ENCODE measurements at regions not wholly inside any gene's neighbourhood (a gene's known extent, or its start where the extent isn't known, plus 50 kb on each side); places are given as distances from the start of the nearest gene placed in this dataset.

DNA sequence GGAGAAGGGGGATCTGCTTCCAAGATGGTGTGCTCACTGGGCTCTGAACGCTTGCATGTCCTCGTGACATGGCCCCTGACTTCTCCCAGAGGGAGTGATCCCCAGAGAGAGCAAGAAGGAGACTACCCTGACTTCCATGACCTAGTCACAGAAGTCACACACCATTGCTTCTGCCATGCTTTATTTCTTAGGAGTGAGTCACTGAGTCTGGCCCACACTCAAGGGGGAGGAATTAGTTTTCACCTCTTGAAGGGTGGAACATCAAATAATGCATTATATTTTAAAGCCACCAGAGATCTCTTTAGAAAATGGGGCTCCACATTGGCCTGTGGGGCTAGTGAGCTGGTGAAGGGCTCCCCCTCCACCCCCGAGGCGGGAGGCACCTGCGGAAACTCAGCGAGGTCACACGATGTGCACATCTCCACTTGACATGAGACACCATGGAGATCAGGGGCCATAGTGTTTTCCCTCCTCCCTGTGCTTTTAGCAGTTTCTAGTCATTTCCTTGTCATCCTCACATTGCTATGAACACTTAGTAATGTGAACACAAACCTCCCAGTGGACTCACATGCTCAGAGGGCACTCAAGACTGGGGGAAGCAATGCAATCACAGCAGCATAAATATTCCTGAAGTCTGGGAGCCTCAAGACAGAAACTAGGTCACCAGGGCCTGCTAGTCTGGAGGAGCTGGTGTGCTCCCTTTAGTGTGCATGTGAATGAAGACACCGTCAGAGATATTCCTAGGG lies 87.4 kb upstream of the FZD10 start:
- DNase-seq: no peak

DNA sequence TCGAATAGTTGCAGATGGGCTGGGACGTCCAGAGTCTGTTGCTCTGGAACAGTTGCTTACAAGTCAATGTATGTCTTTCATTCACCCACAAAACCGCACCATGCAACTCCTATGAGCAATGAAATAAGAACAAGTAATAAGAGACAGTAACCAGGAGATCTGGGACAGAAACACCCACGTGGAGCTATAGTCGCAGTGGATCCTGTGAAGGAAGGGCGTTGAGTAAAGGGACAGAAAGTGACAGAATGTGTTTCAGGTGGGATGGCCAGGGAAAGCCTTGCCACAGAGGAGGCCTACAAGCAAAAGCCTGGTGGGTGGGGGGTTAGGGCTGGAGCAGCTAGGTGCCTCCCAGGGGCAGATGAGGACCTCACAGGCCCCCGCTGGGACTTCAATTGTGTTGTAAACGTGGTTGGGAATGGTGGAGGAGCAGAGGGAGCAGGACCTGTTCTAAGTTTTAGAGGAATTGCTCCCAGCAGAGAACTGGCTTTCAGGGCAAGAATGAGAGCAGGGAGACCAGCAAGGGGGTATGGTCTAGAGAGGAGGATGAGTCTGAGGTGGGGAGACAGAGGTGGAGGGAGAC lies 86.7 kb upstream of the FZD10 start:
- no peak for DNase-seq

DNA sequence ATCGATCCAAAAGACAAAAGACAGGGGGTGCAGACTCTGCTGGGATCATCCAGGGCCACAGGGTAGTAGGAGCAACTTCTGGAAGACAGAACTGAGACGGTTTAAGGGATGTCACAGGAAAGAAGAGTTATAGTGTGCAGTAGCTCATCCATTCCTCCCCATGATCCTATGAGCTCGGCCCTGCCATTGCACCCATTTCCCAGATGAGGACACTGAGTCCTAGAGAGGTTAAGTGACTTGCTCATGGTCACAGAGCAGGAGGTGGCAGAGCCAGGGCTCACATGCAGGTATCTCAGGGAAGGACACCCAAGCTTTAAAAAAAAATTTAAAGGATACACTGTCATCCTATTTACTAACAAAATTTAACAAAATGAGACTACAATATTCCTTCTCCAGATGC lies 86.1 kb upstream of the FZD10 start:
- DNase-seq: no peak

DNA sequence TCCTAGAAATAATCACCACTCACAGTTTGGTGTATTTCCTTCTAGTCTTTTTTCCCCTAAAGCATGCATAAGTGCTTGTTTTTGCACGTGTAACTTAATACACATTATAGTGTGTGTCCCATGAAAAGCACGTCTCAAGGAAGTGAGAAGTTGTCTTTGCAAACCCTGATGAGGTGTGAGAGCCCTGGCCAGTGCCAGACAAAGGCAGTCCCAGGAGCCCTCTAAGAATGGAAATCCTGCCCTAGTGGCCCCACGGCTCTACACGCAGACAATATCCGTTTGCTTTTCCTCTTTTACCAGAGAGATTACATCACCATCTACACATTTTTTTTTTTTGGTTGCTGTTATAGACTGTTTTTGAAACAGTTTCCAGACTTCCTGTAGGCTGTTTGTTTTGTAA lies 85.5 kb upstream of the FZD10 start:
- no peak for DNase-seq

DNA sequence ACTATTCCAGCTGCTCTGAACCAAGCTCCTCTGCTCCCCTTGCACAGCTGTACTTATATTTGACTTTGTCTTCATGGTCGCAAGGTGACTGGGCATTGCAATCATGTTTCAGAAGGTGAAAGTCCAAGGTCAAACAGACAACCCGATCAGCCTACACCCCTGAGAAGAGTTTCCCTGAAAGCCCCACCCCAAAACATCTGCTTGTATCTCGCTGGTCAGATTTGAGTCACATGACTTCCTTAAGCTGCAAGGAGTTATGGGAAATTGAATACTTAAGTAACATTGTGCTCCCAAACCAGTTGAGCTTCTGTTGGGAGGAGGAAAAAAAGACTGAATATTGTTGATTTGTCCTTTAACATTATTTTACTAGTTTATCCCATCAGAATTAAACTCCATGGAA lies 83.4 kb upstream of the FZD10 start:
- DNase-seq: no peak

DNA sequence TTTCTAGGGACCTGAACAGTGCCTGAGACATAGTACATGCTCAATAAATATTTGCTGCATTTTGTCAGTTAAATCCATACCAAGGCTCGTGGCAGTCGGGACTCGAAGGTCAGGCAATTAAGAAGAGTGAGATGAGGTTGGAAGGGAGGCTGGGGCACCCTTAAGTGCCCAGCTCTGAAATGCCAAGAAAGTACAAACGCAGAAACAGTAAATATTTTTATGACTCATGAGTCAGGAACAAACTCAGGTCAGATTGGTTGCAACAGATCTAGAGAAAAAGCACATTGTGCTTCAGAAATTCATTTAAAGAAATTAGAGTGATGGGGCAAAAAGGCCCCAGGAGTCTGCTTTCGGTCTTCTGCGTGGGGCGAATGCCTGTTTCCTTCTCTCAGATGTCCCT lies 83.0 kb upstream of the FZD10 start:
- no peak for DNase-seq

DNA sequence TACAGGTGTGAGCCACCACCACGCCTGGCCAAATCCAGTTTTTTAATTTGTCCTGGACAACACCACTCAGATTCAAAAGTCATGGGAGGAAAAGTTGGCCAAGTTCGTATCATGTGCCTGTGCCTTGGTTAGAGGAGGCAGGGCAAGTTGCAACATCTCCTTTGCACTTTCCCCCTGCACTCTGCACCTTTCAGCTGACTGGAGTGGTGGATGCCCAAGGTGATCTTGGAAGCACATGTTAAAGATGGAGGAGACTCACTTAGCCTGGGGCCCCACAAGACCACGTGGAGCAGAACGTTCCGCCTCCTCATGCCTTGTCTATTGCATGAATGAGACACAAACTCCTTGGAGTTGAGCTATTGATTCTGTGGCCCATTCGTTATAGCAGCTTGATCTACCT lies 82.1 kb upstream of the FZD10 start:
- DNase-seq: no peak

DNA sequence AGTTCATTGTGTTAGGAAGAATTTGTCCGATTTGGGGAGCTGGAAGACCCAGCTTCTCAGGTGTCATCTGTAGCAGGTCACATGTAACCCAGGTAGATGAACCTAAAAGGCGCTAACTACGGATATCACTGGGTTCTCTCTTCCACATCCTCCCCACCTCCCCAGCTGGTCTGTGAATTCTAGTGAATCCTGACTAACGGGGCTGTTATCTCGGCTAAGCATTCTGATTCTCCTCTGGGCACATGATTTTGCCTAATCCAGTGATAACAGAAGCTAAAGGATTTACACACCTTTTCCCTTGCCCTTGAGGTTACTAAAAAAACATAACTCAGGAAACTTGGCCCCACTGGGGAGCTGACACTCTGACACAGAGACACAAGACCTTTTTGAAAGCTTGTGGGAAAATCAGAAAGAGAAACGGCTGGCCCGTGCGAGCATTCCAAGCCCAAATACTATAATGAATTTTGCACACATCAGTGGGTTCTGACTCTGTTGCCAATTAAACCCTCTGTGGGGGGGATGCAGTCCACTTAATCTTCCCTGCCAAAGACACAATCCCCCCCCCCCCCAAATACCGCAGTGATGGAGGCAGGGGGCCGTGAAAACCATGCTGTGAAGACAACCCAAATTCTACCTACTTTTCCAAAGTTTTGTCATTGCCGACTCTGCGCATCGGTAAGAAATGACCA lies 81.0 kb upstream of the FZD10 start:
- no peak for DNase-seq

DNA sequence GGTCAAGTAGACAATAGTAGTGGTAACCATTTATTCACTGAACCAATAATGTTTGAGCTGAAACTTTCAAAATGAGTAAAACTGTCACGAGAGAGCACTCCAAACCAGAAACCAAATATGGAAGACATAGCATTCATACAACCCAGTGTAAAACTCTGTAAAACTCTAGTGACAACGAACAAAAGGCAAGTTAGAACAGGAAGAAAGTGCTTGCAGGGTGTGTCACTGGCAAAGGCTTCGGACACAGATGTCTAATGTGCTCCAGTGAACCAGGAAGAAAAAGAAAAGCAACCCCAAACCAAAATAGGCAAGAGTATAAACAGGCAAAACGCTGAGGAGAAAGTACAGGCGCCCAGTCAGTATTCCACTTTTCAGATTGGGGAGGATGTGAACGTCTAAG lies 79.3 kb upstream of the FZD10 start:
- no peak for DNase-seq

DNA sequence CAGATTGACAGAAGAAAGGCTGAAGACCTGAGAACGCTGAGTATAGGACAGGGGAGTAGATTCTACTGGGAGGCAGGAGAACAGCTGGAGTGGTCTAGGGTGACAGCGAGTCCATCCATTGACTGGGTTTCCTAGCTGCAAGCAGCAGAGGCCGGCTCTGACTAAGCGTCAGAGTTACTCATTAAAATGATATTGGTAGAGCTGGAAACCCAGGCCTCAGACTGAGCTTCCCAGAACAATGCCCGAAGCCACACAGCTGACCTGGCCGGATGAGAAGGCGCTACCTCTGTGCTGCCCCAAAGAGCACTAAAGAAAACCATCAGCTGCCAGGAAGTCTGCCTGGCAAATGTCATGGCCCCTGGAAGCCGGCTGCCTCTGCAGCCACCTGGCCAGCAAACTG lies 78.5 kb upstream of the FZD10 start:
- DNase-seq: no peak

DNA sequence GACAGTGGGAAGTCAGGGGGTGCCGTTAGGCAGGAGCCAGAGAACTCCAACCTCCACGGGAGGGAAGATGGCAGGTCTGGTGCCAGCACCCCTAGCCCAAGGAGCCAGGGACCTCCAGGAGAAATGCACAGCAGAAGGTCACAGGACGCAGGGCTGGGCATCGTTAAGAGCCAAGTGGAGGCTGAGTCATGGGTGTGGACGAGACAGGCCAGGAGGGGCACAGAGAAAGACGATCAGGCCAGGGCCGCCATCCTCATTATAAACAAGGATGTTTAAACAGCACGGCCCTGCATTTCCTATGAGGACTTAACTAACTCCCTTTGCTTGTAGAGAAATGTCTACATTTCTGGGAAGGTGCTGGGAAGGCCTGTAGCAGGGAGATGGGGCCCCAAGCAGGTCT lies 77.9 kb upstream of the FZD10 start:
- DNase-seq: no peak

DNA sequence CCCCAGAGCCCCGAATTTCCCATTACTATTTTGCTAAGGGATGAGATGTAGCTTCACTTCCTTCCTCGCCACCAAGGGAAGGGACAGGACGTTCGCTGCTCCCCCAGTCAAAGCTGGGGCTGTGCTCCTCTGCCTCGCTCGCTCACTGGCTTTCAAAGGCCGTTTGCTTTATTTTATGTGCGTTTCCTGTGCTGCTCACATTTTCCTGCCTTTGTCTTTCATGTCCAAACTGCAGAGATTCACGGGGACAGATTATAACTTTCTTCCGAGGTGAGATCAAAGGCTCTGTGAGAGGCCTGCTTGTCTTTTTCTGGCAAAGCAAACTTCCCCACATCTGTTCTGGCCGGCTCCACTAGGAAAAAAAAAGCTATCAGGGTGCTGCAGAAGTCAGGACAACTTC lies 76.0 kb upstream of the FZD10 start:
- DNase-seq: no peak

DNA sequence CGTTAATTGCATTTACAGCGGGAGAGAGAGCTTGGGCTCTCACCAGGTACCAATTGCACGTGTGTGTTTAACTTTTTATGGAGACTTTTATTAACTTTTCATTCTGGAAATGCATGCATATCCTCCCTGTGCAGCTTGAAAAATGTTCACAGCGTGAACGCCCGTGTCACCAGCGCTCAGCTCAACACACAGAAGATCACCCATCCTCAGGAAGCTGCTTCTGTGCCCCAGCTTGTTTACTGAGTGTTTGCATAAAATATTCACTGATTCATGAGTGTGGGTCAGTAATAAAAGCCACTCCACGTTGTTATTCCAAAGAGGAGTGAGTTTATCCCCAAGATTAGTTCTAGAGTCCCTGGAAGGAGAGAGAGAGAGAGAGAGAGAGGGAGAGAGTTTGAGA lies 75.5 kb upstream of the FZD10 start:
- no peak for DNase-seq

DNA sequence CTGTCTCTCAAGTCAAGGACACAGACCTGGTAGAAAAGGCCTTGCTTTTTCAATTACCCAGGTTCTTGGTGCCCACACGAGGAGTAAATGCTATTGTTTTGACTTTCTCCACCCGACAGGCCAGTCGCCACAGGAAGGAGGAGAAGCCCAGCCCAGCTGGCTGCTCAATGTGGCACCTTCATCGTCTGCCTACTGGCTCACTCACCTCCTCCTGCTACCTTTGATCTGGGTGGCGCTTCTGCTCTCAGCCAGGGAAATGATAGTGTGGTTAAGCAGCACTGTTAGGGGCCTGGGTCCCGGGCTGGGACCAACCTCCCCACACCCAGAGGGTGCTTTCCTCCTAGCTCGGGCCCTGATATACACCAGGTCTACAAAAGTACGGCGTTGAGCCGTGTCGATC lies 75.0 kb upstream of the FZD10 start:
- DNase-seq: no peak

DNA sequence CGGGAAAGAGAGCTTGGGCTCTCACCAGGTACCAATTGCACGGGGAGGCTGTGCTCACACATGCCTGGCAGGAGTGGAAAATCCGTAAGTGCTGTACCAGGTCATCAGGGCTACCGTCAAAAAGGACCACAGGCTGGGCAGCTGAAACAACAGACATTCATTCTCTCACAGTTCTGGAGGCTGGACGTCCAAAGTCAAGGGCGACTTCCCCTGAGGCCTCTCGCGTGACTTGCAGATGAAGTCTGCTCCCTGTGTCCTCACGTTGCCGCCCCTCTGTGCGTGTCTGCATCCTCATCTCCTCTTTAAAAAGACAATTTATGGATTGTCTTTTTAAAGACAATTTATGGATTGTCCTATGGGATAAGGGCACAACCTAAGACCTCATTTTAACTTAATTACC lies 73.8 kb upstream of the FZD10 start:
- DNase-seq: no peak

DNA sequence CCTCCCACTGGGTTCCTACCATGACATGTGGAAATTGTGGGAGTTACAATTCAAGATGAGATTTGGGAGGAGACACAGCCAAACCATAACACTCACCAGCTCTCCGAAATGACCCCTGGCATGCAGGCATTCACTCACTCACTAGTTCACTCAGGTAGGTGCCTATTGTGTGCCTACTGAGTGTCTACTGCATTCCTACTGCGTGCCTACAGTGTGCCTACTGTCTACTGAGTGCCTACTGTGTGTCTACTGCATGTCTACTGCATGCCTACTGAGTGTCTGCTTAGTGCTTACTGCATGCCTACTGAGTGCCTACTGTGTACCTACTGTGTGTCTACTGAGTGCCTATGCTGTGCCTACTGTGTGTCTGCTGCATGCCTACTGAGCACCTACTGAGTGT lies 71.7 kb upstream of the FZD10 start:
- no peak for DNase-seq

DNA sequence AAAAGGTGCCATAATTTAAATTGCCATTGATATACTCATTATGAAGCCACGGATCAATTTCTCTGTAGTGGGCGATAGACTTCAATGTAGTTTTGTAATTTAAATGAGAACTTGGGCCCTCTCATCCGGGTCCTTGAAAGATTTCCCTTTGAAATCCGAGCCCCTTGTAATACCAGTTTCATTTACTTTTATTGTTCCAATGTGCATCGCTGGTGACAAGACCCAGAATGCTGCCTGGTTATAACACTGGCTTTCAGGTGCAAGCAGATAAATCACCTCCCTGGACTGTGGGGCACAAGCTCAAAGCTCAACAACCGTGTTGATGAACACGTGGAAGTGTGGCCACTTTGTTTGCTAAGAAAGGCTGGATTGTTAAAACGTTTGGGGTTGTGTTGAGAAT lies 68.9 kb upstream of the FZD10 start:
- DNase-seq: no peak

DNA sequence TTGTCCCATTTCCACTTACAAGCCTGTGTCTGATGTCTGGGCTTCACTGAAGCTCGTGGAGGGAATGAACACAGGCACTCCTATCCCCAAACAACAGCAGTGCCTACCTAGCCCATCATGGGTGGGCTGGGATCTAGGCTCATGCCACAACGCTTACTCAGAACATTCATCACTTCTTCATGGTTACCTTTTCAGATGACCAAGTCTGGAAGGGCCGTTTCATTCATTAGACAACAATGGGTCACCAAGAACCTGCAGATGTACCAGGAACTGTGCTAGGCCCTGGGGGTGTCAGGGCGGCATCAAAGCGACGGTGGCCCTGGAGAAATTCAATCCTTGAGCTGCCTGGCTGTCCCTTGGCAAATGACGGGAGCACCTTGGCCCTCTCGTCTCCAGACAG lies 64.9 kb upstream of the FZD10 start:
- no peak for DNase-seq

DNA sequence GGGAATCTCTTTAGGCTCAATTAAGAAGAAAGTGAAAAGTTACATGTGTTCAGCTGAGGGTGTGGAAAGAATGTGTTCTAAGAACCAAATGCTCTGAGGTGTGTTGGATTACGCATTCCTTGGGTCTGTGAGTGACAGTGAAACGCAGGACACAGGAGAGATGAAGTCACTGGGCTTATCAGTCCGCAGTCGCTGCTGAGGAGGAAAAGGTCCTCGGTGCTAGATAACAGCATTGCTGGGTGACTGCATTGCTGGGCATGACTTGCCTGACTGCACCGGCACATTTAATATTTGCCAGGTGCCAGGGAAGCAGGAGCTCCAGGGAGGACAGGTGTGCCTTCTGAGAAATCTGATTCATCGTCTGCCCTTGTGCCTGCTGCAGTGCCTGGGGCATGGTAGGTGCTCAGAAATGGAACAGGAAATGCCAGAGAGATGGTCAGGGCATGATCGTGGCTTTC lies 64.4 kb upstream of the FZD10 start:
- no peak for DNase-seq

DNA sequence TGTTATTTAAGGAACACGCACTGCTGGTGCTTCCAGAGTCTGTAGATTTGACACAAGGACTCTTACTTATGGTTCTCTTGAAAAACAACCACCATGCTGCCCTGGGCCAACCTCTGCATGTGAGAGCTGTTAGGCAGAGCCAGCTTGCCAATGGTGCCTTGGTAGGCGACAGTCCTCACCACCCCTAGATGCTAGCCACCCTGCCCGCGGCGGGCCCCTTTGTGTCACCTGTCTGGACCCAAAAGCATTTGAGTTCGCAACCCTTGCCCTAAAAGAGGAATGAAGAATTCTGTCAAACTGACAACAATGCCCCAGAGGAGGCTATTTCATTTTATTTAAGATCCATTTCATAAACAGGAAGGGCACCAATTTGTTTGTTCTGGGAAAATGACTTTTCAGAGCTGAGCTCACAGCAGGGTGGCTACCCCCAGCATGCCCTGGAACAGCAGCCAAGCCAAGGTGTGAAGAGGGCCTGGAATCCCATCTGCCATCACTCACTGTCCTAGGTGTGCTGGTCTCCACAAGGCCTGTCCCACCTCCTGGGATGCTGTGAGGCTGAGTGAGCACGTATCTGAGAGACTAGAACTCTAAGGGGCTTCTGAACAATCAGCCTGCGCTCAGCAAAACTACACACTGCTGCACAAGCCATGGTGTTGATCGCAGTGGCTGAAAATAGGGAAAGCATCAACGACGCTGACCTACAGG lies 63.8 kb upstream of the FZD10 start:
- DNase-seq: no peak

DNA sequence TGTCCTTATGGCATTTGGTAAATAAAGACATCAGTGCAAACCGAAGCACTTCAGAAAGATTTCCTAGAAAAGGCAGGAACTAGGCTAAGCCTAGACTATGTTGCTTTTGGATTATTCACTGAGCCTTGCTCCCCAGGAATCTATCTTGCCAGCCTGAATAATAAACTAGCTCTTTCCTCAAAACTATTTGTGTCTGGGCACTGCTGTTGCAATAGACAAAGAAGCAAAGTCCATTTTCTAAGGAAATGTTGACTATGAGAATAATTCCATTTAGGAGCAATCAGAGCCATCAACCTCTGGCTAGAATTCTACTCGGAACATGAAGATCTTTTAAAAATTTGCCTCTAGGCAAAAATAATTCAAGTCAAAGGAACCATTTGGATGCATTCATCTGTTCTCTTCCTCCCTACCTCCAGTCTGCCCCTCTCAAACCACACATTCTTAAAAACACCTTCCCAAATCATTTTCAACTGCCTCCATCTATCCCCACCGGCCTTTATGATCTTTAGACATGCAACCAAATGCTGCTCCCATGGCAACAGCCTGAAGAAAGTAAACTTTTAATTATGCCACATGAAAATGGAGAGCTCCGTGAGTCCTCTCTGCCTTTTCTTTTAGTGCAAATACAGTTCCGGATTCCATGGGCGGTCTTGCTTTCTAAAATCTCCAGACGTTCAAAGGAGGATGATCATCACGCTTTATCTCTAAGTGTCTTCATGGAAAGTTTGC lies 61.5 kb upstream of the FZD10 start:
- no peak for DNase-seq

DNA sequence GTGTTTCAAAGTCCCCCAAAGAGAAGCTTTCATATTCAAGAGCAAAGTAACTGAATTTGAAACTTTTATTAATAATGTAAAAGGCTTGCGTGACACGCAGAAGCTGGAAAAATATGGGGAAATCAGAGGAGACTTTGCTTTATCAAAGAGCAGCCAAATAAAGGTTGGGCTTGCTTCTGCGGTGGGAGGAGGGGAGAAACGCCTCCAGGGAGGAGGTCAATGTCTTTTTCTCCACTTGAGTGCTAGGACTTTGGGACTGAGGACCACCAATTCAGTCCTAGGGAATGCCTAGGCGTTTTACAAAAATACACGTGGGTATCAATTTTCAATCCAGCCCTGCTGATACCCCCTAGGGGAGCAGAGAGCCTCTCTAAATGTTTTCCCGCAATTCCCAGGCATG lies 60.9 kb upstream of the FZD10 start:
- DNase-seq: no peak

DNA sequence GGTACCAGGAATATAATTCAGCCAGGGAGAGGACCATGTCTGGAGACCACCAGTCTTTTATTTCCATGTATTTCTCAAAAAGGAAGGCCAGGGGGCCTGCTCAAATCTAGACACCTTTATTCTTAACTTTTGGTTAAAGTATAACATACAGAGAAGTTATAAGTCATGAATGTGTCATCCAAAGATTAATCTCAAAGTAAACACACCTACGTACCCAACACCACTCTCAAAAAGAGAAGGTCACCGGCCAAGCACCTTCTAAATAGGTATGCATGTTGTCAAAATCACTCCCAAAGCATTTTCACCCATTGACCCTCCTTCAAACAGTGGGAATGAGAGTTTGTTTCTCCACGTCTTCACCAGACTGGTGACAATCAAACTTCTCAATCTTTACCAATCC lies 60.0 kb upstream of the FZD10 start:
- no peak for DNase-seq
